Gastroesophageal sphincter (tissue), 3 donors: ENCODE measurements at regions not wholly inside any gene's neighbourhood (a gene's known extent, or its start where the extent isn't known, plus 50 kb on each side); places are given as distances from the start of the nearest gene placed in this dataset.

Source experiments
- POLR2A ChIP-seq, 2 donors: fragments of 450-650 bp; IDR thresholded peaks; one replicate each; pipeline ENCODE4 v1.6.1; 2017; ENCODE audit warnings: antibody characterized with exemption in 2 of 2, mild to moderate bottlenecking in 2 of 2, moderate library complexity in 1 of 2
- POLR2AphosphoS5 ChIP-seq: sonication (generic); formaldehyde crosslinking; IDR thresholded peaks from one replicate; pipeline ENCODE4 v1.6.1; 2017; ENCODE audit warnings: antibody characterized with exemption
- TF ChIP-seq, protein P1 (sequence below), 4 experiments: fragments of 200-600 bp in 2 of 4; fragments of 450-650 bp in 2 of 4; sonication (generic) in 1 of 4; IDR thresholded peaks; one replicate each; pipeline ENCODE4 v1.5.1; 2017 to 2019; ENCODE audit warnings: antibody characterized with exemption in 4 of 4, mild to moderate bottlenecking in 2 of 4, moderate library complexity in 2 of 4

GRCh38 chr15:93399121-93399520 is 310.1 kb upstream of the RGMA start:
- TF ChIP-seq, protein P1, sequence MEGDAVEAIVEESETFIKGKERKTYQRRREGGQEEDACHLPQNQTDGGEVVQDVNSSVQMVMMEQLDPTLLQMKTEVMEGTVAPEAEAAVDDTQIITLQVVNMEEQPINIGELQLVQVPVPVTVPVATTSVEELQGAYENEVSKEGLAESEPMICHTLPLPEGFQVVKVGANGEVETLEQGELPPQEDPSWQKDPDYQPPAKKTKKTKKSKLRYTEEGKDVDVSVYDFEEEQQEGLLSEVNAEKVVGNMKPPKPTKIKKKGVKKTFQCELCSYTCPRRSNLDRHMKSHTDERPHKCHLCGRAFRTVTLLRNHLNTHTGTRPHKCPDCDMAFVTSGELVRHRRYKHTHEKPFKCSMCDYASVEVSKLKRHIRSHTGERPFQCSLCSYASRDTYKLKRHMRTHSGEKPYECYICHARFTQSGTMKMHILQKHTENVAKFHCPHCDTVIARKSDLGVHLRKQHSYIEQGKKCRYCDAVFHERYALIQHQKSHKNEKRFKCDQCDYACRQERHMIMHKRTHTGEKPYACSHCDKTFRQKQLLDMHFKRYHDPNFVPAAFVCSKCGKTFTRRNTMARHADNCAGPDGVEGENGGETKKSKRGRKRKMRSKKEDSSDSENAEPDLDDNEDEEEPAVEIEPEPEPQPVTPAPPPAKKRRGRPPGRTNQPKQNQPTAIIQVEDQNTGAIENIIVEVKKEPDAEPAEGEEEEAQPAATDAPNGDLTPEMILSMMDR (IDR thresholded peaks at IDR 0.05) = no peak
- TF ChIP-seq POLR2A (IDR thresholded peaks at IDR 0.05) = no peak
- no peak for TF ChIP-seq POLR2AphosphoS5
